ENCODE measurements at regions not wholly inside any gene's neighbourhood (a gene's known extent, or its start where the extent isn't known, plus 50 kb on each side); places are given as distances from the start of the nearest gene placed in this dataset.

GRCh38 chr12:14156606-14157005, 175.2 kb upstream of the GRIN2B start:
- DNase-seq: no peak

GRCh38 chr12:14157088-14157747, 175.8 kb upstream of the GRIN2B start:
- no peak for DNase-seq

GRCh38 chr12:14164266-14164665, 182.9 kb upstream of the GRIN2B start:
- DNase-seq: no peak

GRCh38 chr12:14167005-14167628, 185.7 kb upstream of the GRIN2B start:
- DNase-seq: peak; percentile 80

GRCh38 chr12:14169281-14169680, 187.9 kb upstream of the GRIN2B start:
- DNase-seq: no peak

- DNase-seq: no peak
These were observed 189.7 kb upstream of the GRIN2B start for GRCh38 chr12:14171106-14171505.

- DNase-seq: no peak
These were observed 190.3 kb upstream of the ATF7IP start for GRCh38 chr12:14175206-14175605.

GRCh38 chr12:14185427-14186192, 179.9 kb upstream of the ATF7IP start:
- peak; percentile 79 for DNase-seq

GRCh38 chr12:14186193-14186502, 179.3 kb upstream of the ATF7IP start:
- DNase-seq: no peak

GRCh38 chr12:14187002-14187401, 178.5 kb upstream of the ATF7IP start:
- no peak for DNase-seq

- DNase-seq: no peak
These were observed 177.5 kb upstream of the ATF7IP start for GRCh38 chr12:14187966-14188365.

GRCh38 chr12:14188744-14189143, 176.7 kb upstream of the ATF7IP start:
- DNase-seq: no peak

GRCh38 chr12:14190694-14191093, 174.8 kb upstream of the ATF7IP start:
- no peak for DNase-seq

GRCh38 chr12:14191612-14192011, 173.9 kb upstream of the ATF7IP start:
- no peak for DNase-seq

GRCh38 chr12:14193639-14194038, 171.8 kb upstream of the ATF7IP start:
- DNase-seq: peak; percentile 36

GRCh38 chr12:14194572-14194971, 170.9 kb upstream of the ATF7IP start:
- DNase-seq: no peak

GRCh38 chr12:14199455-14200198, 165.9 kb upstream of the ATF7IP start:
- DNase-seq: no peak

- DNase-seq: no peak
These were observed 164.9 kb upstream of the ATF7IP start for GRCh38 chr12:14200598-14200997.

- DNase-seq: no peak
These were observed 164.2 kb upstream of the ATF7IP start for GRCh38 chr12:14201291-14201690.

GRCh38 chr12:14207905-14208551, 157.5 kb upstream of the ATF7IP start:
- DNase-seq: peak; percentile 54

GRCh38 chr12:14211947-14212387, 153.5 kb upstream of the ATF7IP start:
- peak; percentile 79 for DNase-seq

- no peak for DNase-seq
These were observed 151.9 kb upstream of the ATF7IP start for GRCh38 chr12:14213542-14213941.

GRCh38 chr12:14214495-14214894, 151.0 kb upstream of the ATF7IP start:
- no peak for DNase-seq
